ENCODE measurements at regions not wholly inside any gene's neighbourhood (a gene's known extent, or its start where the extent isn't known, plus 50 kb on each side); places are given as distances from the start of the nearest gene placed in this dataset.
"Not testable (repeated sequence)": the region's sequence is repeated elsewhere in the genome, so short reads cannot be mapped to it uniquely, and the experiment has no call there.

DNA sequence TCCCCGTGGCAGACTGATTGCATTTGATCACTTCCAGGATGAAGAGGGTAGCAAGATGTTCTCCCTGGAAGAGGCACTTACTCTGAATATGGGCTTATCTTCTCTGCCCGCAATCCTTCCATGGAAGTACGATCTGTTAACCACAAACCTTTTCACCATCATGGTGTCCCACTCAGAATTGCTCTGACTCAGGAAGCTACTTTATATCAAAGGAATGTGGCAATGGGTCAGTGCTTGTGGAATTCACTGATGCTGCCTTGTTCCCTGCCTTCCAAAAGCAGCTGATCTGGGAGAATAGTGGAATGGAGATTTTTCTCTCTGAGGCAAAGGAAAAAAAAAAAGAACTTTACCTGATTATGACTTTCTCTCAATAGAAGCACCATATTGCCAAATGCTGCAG lies 306.1 kb upstream of the WSB1 start:
- TF ChIP-seq, protein P1, sequence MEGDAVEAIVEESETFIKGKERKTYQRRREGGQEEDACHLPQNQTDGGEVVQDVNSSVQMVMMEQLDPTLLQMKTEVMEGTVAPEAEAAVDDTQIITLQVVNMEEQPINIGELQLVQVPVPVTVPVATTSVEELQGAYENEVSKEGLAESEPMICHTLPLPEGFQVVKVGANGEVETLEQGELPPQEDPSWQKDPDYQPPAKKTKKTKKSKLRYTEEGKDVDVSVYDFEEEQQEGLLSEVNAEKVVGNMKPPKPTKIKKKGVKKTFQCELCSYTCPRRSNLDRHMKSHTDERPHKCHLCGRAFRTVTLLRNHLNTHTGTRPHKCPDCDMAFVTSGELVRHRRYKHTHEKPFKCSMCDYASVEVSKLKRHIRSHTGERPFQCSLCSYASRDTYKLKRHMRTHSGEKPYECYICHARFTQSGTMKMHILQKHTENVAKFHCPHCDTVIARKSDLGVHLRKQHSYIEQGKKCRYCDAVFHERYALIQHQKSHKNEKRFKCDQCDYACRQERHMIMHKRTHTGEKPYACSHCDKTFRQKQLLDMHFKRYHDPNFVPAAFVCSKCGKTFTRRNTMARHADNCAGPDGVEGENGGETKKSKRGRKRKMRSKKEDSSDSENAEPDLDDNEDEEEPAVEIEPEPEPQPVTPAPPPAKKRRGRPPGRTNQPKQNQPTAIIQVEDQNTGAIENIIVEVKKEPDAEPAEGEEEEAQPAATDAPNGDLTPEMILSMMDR (IDR thresholded peaks at IDR 0.05), result not testable (repeated sequence)
- not testable (repeated sequence) for TF ChIP-seq EP300, POLR2A (IDR thresholded peaks at IDR 0.05)
